GM12865 (cell line): ENCODE measurements at regions not wholly inside any gene's neighbourhood (a gene's known extent, or its start where the extent isn't known, plus 50 kb on each side); places are given as distances from the start of the nearest gene placed in this dataset.

Source experiments
- DNase-seq: peaks from one replicate; pipeline ENCODE4 v3.0.0; 2010; ENCODE audit warnings: low read depth
- H3K4me3 ChIP-seq: 2 replicates; pipeline ENCODE4 v1.5.1; 2011; ENCODE audit warnings: mild to moderate bottlenecking, low read depth, low read length, control low read depth
- TF ChIP-seq, protein P1 (sequence below): IDR thresholded peaks from 2 replicates; pipeline ENCODE4 v1.5.1; 2011; ENCODE audit warnings: low read length, control low read depth, low read depth, inconsistent platforms; ENCODE audit not compliant: insufficient read depth; ENCODE audit errors: missing control alignments

- no peak for DNase-seq
- TF ChIP-seq, protein P1, sequence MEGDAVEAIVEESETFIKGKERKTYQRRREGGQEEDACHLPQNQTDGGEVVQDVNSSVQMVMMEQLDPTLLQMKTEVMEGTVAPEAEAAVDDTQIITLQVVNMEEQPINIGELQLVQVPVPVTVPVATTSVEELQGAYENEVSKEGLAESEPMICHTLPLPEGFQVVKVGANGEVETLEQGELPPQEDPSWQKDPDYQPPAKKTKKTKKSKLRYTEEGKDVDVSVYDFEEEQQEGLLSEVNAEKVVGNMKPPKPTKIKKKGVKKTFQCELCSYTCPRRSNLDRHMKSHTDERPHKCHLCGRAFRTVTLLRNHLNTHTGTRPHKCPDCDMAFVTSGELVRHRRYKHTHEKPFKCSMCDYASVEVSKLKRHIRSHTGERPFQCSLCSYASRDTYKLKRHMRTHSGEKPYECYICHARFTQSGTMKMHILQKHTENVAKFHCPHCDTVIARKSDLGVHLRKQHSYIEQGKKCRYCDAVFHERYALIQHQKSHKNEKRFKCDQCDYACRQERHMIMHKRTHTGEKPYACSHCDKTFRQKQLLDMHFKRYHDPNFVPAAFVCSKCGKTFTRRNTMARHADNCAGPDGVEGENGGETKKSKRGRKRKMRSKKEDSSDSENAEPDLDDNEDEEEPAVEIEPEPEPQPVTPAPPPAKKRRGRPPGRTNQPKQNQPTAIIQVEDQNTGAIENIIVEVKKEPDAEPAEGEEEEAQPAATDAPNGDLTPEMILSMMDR: no peak
- H3K4me3 ChIP-seq: no peak overlapping the region
Observed at GRCh38 chr6:148192310-148192709, 150.3 kb upstream of the SASH1 start.

DNA sequence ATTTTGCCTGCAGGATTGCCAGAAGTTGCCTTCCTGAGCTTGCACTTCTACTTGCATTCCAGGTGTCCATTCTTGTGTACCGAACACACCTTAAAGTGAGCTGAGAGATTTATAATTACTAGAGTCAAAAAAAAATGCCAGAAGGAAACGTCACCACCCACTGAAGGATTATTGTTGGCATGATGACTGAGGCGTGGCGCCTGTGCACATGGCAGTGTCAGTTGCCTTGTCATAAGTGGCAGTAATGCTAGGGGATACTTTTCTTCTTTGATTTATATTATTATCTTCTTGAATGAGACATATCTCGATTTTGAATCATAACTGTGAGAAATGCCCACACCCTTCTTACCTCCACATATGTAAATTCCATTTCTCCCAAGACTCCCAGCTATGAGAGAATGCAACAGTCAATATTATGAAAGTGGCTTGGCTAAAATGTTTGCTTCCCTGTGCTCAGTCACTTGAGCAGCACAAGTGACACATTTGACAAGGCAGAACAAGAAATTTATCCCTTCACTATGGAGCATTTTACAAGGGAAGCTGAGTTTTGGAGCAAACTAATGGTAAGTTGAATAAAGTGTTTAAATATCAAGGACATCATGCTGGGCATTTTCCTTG lies 149.5 kb upstream of the SASH1 start:
- TF ChIP-seq, protein P1: no peak
- no peak for DNase-seq
- no peak overlapping the region for H3K4me3 ChIP-seq

- no peak overlapping the region for H3K4me3 ChIP-seq
- DNase-seq: no peak
- TF ChIP-seq, protein P1: no peak
Observed at GRCh38 chr6:148195511-148195910, 147.1 kb upstream of the SASH1 start.

DNA sequence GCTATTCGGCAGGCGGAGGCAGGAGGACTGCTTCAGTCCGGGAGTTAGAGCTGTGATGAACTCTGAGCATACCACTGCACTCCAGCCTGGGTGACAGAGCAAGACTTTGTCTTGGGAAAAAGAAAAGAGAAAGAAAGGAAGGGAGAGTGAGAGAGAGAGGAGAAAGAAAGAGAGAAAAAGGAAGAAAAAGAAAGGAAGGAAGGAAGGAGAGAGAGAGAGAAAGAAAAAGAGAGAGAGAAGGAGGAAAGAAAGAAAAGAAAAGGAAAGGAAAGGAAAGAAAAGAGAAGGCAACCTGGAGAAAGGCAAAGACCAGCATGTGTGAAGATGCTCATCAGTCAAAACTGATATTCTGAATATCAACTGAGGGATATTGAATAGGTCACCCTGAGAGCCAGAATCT lies 143.1 kb upstream of the SASH1 start:
- H3K4me3 ChIP-seq: no peak overlapping the region
- DNase-seq: no peak
- TF ChIP-seq, protein P1: no peak

DNA sequence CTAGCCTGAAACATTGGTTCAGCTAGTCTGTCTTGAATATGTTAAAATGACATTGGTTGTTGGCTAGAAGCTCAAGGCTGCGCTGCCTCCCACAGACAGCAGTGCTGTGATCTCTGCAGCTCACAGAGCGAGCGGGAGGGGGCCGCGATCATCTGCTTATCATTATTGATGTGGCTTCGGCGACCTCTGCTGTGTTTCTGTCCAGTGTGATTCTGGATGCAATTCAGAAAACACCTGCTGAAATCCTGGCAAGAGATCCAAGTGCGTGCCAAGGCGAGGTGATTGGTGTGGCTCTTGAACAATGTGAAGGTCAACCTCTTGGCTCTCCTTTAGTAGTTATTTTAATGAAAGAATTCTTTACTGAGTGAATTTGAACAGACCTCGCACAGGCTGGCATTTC lies 142.3 kb upstream of the SASH1 start:
- TF ChIP-seq, protein P1: no peak
- DNase-seq: no peak
- H3K4me3 ChIP-seq: no peak overlapping the region

DNA sequence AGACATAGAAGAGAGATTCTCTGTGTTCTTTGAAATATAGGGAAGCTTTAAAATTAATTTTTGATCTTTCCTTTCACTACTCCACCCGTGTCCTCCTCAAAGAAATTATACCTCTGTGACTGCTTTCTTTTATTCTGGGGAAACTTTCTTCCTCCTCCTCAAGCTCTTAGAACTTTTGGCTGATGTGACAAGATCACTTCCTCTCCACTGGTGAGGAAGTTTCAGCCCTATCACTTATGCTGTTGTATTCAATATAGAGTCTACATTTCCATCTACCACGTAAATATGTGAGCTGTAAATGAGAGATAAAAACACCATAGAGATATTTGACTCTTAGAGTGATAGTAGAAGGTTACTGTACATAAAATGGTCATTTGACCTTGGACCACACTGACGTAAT lies 141.9 kb upstream of the SASH1 start:
- TF ChIP-seq, protein P1: no peak
- no peak for DNase-seq
- no peak overlapping the region for H3K4me3 ChIP-seq

GRCh38 chr6:148203281-148203925 lies 139.2 kb upstream of the SASH1 start:
- DNase-seq: no peak
- no peak overlapping the region for H3K4me3 ChIP-seq
- TF ChIP-seq, protein P1: no peak
